ENCODE measurements at regions not wholly inside any gene's neighbourhood (a gene's known extent, or its start where the extent isn't known, plus 50 kb on each side); places are given as distances from the start of the nearest gene placed in this dataset.

GRCh38 chr13:40197936-40198595, 468.4 kb downstream of the FOXO1 start:
- DNase-seq: no peak

- no peak for DNase-seq
These were observed 466.0 kb downstream of the FOXO1 start for GRCh38 chr13:40200273-40200978.

- no peak for DNase-seq
These were observed 462.2 kb downstream of the FOXO1 start for GRCh38 chr13:40204246-40204645.

- no peak for DNase-seq
These were observed 460.6 kb downstream of the FOXO1 start for GRCh38 chr13:40205771-40206240.

GRCh38 chr13:40206241-40207000, 460.0 kb downstream of the FOXO1 start:
- no peak for DNase-seq

GRCh38 chr13:40207001-40207478, 459.4 kb downstream of the FOXO1 start:
- no peak for DNase-seq

- no peak for DNase-seq
These were observed 457.9 kb downstream of the FOXO1 start for GRCh38 chr13:40208517-40208916.

- no peak for DNase-seq
These were observed 455.4 kb downstream of the FOXO1 start for GRCh38 chr13:40210865-40211585.

GRCh38 chr13:40211586-40211968, 454.9 kb downstream of the FOXO1 start:
- DNase-seq: no peak

- DNase-seq: no peak
These were observed 452.7 kb downstream of the FOXO1 start for GRCh38 chr13:40213779-40214178.

GRCh38 chr13:40215311-40215710, 451.1 kb downstream of the FOXO1 start:
- DNase-seq: no peak

GRCh38 chr13:40215747-40216146, 450.7 kb downstream of the FOXO1 start:
- DNase-seq: no peak

- no peak for DNase-seq
These were observed 448.8 kb downstream of the FOXO1 start for GRCh38 chr13:40217675-40218074.

GRCh38 chr13:40220299-40220935, 446.0 kb downstream of the FOXO1 start:
- no peak for DNase-seq

GRCh38 chr13:40221131-40221459, 445.3 kb downstream of the FOXO1 start:
- DNase-seq: no peak

- DNase-seq: no peak
These were observed 444.8 kb downstream of the FOXO1 start for GRCh38 chr13:40221460-40222201.

- DNase-seq: no peak
These were observed 442.9 kb downstream of the FOXO1 start for GRCh38 chr13:40223585-40223984.

GRCh38 chr13:40228496-40228895, 437.9 kb downstream of the FOXO1 start:
- DNase-seq: no peak

GRCh38 chr13:40228990-40229389, 437.5 kb downstream of the FOXO1 start:
- no peak for DNase-seq

GRCh38 chr13:40230833-40231266, 435.6 kb downstream of the FOXO1 start:
- no peak for DNase-seq

GRCh38 chr13:40231311-40231710, 435.1 kb downstream of the FOXO1 start:
- no peak for DNase-seq

- peak; percentile 55 for DNase-seq
These were observed 434.7 kb downstream of the FOXO1 start for GRCh38 chr13:40231751-40232150.

All from GDM1 (cell line).